HCT116 (cell line): ENCODE measurements at regions not wholly inside any gene's neighbourhood (a gene's known extent, or its start where the extent isn't known, plus 50 kb on each side); places are given as distances from the start of the nearest gene placed in this dataset.

Experiments
- ATAC-seq: fragments of 200-7000 bp; cut with Tn5 transposase; 2 replicates; pipeline ENCODE4 v1.9.1; 2020; ENCODE audit warnings: mild to moderate bottlenecking, moderate library complexity
- BruUV-seq: library from RNA; stranded (reverse); fragments of 400-500 nt; replicated peaks from 2 replicates; lab custom pipeline; 2021; lab: Mats Ljungman, UMichigan
- CTCF ChIA-PET: fragments of 300-600 bp; sonication (Branson Sonifier 250); formaldehyde crosslinking; loops from one replicate; lab custom pipeline; 2021; ENCODE audit warnings: antibody characterized with exemption; lab: Charles Lee
- POLR2A ChIA-PET: fragments of 300-600, 350-600 bp; sonication (Branson Sonifier 250); formaldehyde crosslinking; loops from one replicate; lab custom pipeline; 2021; ENCODE audit warnings: antibody characterized with exemption; lab: Charles Lee
- RAD21 ChIA-PET, 2 experiments: fragments of 300-600 bp; sonication (Branson Sonifier 250); formaldehyde crosslinking; loops; one replicate each; lab custom pipeline; 2023; ENCODE audit warnings: low total read pairs in 2 of 2; ENCODE audit not compliant: uncharacterized antibody in 2 of 2, unreplicated experiment in 2 of 2, low non-redundant PET in 1 of 2; lab: Charles Lee
- DNase-seq: peaks from one replicate; pipeline ENCODE4 v3.0.0-alpha.2; 2010; ENCODE audit warnings: low read depth, low spot score
- H2AFZ ChIP-seq: fragments of 200-600 bp; shearing (Covaris generic), sonication (generic); 2 replicates; pipeline ENCODE4 v1.6.1; 2017; ENCODE audit warnings: low read depth, mixed run types, mixed read lengths, antibody characterized with exemption, low read length; ENCODE audit not compliant: poor library complexity, severe bottlenecking
- H3K27ac ChIP-seq: 2 replicates; pipeline ENCODE4 v1.5.1; 2012; ENCODE audit warnings: low read depth, low read length
- H3K27me3 ChIP-seq: fragments of 200-600 bp; sonication (generic); 2 replicates; pipeline ENCODE4 v1.6.1; 2016; ENCODE audit warnings: mixed run types, low read length, mixed read lengths; ENCODE audit not compliant: insufficient read depth
- H3K36me3 ChIP-seq, 2 experiments: fragments of 200-500 bp in 1 of 2; fragments of 200-600 bp in 1 of 2; sonication (Bioruptor generic) in 1 of 2; sonication (generic) in 1 of 2; 2 replicates each; pipeline versions ENCODE4 v1.5.1 to v1.6.1; 2014 to 2016; ENCODE audit warnings: low read length in 2 of 2, inconsistent platforms in 1 of 2, mixed read lengths in 1 of 2, mixed run types in 1 of 2; ENCODE audit not compliant: insufficient read depth in 2 of 2, control insufficient read depth in 1 of 2
- H3K4me1 ChIP-seq, 2 experiments: fragments of 200-600 bp in 1 of 2; sonication (generic) in 1 of 2; 2 replicates each; pipeline versions ENCODE4 v1.5.1 to v1.6.1; 2012 to 2017; ENCODE audit warnings: low read length in 2 of 2, inconsistent platforms in 1 of 2, mild to moderate bottlenecking in 1 of 2, mixed read lengths in 1 of 2, mixed run types in 1 of 2, moderate library complexity in 1 of 2; ENCODE audit not compliant: insufficient read depth in 2 of 2, control insufficient read depth in 1 of 2
- H3K4me2 ChIP-seq: fragments of 200-600 bp; sonication (generic); 2 replicates; pipeline ENCODE4 v1.6.1; 2017; ENCODE audit warnings: mixed run types, low read length, mixed read lengths
- H3K4me3 ChIP-seq, 2 experiments: fragments of 200-600 bp in 1 of 2; sonication (generic) in 1 of 2; replicated peaks in 1 of 2; 2 replicates each; pipeline ENCODE4 v1.5.1; 2011 to 2016; ENCODE audit warnings: low read length in 2 of 2, control low read depth in 1 of 2, low read depth in 1 of 2, mild to moderate bottlenecking in 1 of 2, mixed read lengths in 1 of 2, mixed run types in 1 of 2
- H3K79me2 ChIP-seq: fragments of 200-600 bp; sonication (generic); 2 replicates; pipeline ENCODE4 v1.6.1; 2017; ENCODE audit warnings: mild to moderate bottlenecking, mixed run types, low read length, moderate library complexity, mixed read lengths; ENCODE audit not compliant: insufficient read depth
- H3K9ac ChIP-seq: fragments of 200-600 bp; sonication (generic); 2 replicates; pipeline ENCODE4 v1.6.1; 2016; ENCODE audit warnings: low read length, mixed read lengths
- H3K9me2 ChIP-seq: fragments of 200-600 bp; sonication (generic), shearing (Covaris generic); 2 replicates; pipeline ENCODE4 v1.6.1; 2017; ENCODE audit warnings: mixed run types, mild to moderate bottlenecking, moderate library complexity; ENCODE audit not compliant: insufficient read depth
- H3K9me3 ChIP-seq, 2 experiments: fragments of 200-500 bp in 1 of 2; fragments of 200-600 bp in 1 of 2; sonication (Bioruptor generic) in 1 of 2; sonication (generic) in 1 of 2; 2 replicates each; pipeline ENCODE4 v1.6.1; 2014 to 2017; ENCODE audit warnings: low read length in 2 of 2, mixed read lengths in 2 of 2, inconsistent platforms in 1 of 2, low read depth in 1 of 2, mild to moderate bottlenecking in 1 of 2, mixed run types in 1 of 2, moderate library complexity in 1 of 2; ENCODE audit not compliant: control insufficient read depth in 1 of 2, insufficient read depth in 1 of 2
- H4K20me1 ChIP-seq: fragments of 200-600 bp; sonication (generic), shearing (Covaris generic); 2 replicates; pipeline ENCODE4 v1.6.1; 2017; ENCODE audit warnings: mixed run types, mild to moderate bottlenecking, moderate library complexity; ENCODE audit not compliant: insufficient read depth
- ATF3 ChIP-seq: IDR thresholded peaks from 2 replicates; pipeline ENCODE4 v1.6.1; 2012
- CBX3 ChIP-seq: IDR thresholded peaks from 2 replicates; pipeline ENCODE4 v1.6.1; 2012; ENCODE audit warnings: low read depth
- CEBPB ChIP-seq: IDR thresholded peaks from 2 replicates; pipeline ENCODE4 v1.6.1; 2012; ENCODE audit warnings: low read depth
- EGR1 ChIP-seq: IDR thresholded peaks from 2 replicates; pipeline ENCODE4 v1.6.1; 2012; ENCODE audit warnings: low read depth
- ELF1 ChIP-seq: IDR thresholded peaks from 2 replicates; pipeline ENCODE4 v1.6.1; 2012; ENCODE audit warnings: low read depth, borderline replicate concordance
- EZH2 ChIP-seq: fragments of 200-600 bp; sonication (generic); IDR thresholded peaks from 2 replicates; pipeline ENCODE4 v1.6.1; 2017; ENCODE audit warnings: antibody characterized with exemption, mixed run types
- EZH2phosphoT487 ChIP-seq: fragments of 200-600 bp; IDR thresholded peaks from 2 replicates; pipeline ENCODE4 v1.6.1; 2018; ENCODE audit warnings: antibody characterized with exemption, borderline replicate concordance
- JUND ChIP-seq: IDR thresholded peaks from 2 replicates; pipeline ENCODE4 v1.6.1; 2012
- MAX ChIP-seq: IDR thresholded peaks from 2 replicates; pipeline ENCODE4 v1.6.1; 2012
- POLR2A ChIP-seq: IDR thresholded peaks from 2 replicates; pipeline ENCODE4 v1.7.0; 2011; ENCODE audit warnings: borderline replicate concordance; ENCODE audit not compliant: insufficient read depth, insufficient read length; ENCODE audit errors: extremely low read depth
- POLR2AphosphoS5 ChIP-seq: IDR thresholded peaks from 2 replicates; pipeline ENCODE4 v1.6.1; 2011; ENCODE audit warnings: mild to moderate bottlenecking, low read depth, low read length, moderate library complexity
- RAD21 ChIP-seq: IDR thresholded peaks from 2 replicates; pipeline ENCODE4 v1.6.1; 2012; ENCODE audit warnings: low read depth, mild to moderate bottlenecking
- SIN3A ChIP-seq: IDR thresholded peaks from 2 replicates; pipeline ENCODE4 v1.6.1; 2012; ENCODE audit warnings: low read depth
- SP1 ChIP-seq: IDR thresholded peaks from 2 replicates; pipeline ENCODE4 v1.6.1; 2012; ENCODE audit warnings: low read depth
- SRF ChIP-seq: IDR thresholded peaks from 2 replicates; pipeline ENCODE4 v1.6.1; 2012; ENCODE audit warnings: low read depth
- TCF7L2 ChIP-seq: IDR thresholded peaks from 2 replicates; pipeline ENCODE4 v1.7.0; 2011; ENCODE audit warnings: borderline replicate concordance, inconsistent platforms; ENCODE audit not compliant: insufficient read depth, insufficient read length; ENCODE audit errors: extremely low read depth
- ZBTB33 ChIP-seq: IDR thresholded peaks from 2 replicates; pipeline ENCODE4 v1.6.1; 2011; ENCODE audit warnings: mild to moderate bottlenecking, low read length, moderate library complexity; ENCODE audit not compliant: insufficient replicate concordance; ENCODE audit errors: extremely low read depth
- ZNF274 ChIP-seq: fragments of 200-500 bp; sonication (Bioruptor generic); IDR thresholded peaks from 2 replicates; pipeline ENCODE4 v1.6.1; 2014; ENCODE audit warnings: mild to moderate bottlenecking, low read depth, low read length, inconsistent platforms
- intact Hi-C: fragments of 100-400 bp; cut with micrococcal nuclease; formaldehyde crosslinking; loops from 2 replicates; pipeline ENCODE4 v1.10.0; 2022
- TF ChIP-seq, protein P1 (sequence below), 3 experiments: fragments of 200-600 bp in 1 of 3; sonication (generic) in 1 of 3; IDR thresholded peaks in 2 of 3; conservative IDR thresholded peaks in 1 of 3; 2 replicates each; pipeline ENCODE4 v1.5.1; 2012 to 2017; ENCODE audit warnings: low read depth in 2 of 3, low read length in 2 of 3, antibody characterized with exemption in 1 of 3, borderline replicate concordance in 1 of 3, control low read depth in 1 of 3, mild to moderate bottlenecking in 1 of 3, mixed read lengths in 1 of 3, mixed run types in 1 of 3, moderate library complexity in 1 of 3; ENCODE audit not compliant: insufficient read depth in 1 of 3

DNA sequence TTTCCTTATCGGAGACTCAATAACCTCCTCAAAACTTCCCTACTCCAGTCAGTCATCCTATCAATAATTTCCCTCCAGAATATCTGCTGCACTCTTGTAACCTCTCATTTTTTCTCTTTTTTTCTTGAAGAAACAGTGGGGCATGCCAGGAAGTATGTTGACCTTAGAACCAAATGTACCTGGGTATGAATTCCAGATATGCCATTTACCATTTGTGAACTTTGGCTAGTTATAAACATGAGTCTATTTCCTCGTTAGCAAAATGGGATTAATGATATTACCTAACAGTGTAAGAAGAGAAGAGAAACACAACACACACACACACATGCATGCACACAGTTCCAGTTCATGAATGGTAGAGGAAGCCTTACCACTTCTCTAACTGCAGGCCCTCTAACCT, 578.2 kb downstream of the FAM133A start:
- no peak overlapping the region for H2AFZ ChIP-seq
- H3K4me2 ChIP-seq, result no peak overlapping the region
- no TSS peak for BruUV-seq
- ChIA-PET CTCF (no interaction called here), RAD21 (no interaction called here), POLR2A (no interaction called here)
- H3K27ac ChIP-seq, result no peak overlapping the region
- H3K9me2 ChIP-seq, result no peaks in the 10 kb centered on the region
- H4K20me1 ChIP-seq, result no peaks in the 10 kb centered on the region
- ATAC-seq (no peak), DNase-seq (no peak)
- H3K79me2 ChIP-seq, result no peaks in the 10 kb centered on the region
- H3K27me3 ChIP-seq, result no peaks in the 10 kb centered on the region
- TF ChIP-seq MAX (no peak), EZH2 (no peak), EZH2phosphoT487 (no peak), ATF3 (no peak), CEBPB (no peak), ZNF274 (no peak), EGR1 (no peak), SIN3A (no peak), TCF7L2 (no peak), ELF1 (no peak), POLR2AphosphoS5 (no peak), ZBTB33 (no peak), RAD21 (no peak), JUND (no peak), SP1 (no peak), CBX3 (no peak), SRF (no peak), POLR2A (no peak)
- TF ChIP-seq, protein P1, sequence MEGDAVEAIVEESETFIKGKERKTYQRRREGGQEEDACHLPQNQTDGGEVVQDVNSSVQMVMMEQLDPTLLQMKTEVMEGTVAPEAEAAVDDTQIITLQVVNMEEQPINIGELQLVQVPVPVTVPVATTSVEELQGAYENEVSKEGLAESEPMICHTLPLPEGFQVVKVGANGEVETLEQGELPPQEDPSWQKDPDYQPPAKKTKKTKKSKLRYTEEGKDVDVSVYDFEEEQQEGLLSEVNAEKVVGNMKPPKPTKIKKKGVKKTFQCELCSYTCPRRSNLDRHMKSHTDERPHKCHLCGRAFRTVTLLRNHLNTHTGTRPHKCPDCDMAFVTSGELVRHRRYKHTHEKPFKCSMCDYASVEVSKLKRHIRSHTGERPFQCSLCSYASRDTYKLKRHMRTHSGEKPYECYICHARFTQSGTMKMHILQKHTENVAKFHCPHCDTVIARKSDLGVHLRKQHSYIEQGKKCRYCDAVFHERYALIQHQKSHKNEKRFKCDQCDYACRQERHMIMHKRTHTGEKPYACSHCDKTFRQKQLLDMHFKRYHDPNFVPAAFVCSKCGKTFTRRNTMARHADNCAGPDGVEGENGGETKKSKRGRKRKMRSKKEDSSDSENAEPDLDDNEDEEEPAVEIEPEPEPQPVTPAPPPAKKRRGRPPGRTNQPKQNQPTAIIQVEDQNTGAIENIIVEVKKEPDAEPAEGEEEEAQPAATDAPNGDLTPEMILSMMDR (IDR thresholded peaks at IDR 0.05 in 2 of 3, conservative IDR thresholded peaks at IDR 0.05 in 1 of 3; ENCODE audit: borderline replicate concordance in 1 of 3, insufficient read depth in 1 of 3, low read depth in 2 of 3, low read length in 2 of 3), result no peak
- no peaks in the 10 kb centered on the region for H3K4me1 ChIP-seq
- intact Hi-C loops, result no loop called here
- no peak overlapping the region for H3K4me3 ChIP-seq
- H3K9ac ChIP-seq, result no peak overlapping the region
- H3K36me3 ChIP-seq, result no peaks in the 10 kb centered on the region
- H3K9me3 ChIP-seq, result no peaks in the 10 kb centered on the region
